CD14-positive monocyte (primary cell): ENCODE measurements at regions not wholly inside any gene's neighbourhood (a gene's known extent, or its start where the extent isn't known, plus 50 kb on each side); places are given as distances from the start of the nearest gene placed in this dataset.

Experiments used
- DNase-seq, 3 donors: peaks; one replicate each; pipeline ENCODE4 v3.0.0-alpha.2; 2011 to 2022
- H2AFZ ChIP-seq: 2 replicates; pipeline ENCODE4 v1.6.0; 2012; ENCODE audit warnings: mild to moderate bottlenecking, low read depth, low read length, inconsistent platforms; ENCODE audit not compliant: insufficient read depth, poor library complexity, severe bottlenecking
- H3K27ac ChIP-seq, 2 donors: 1 replicate in 1 of 2; 2 replicates in 1 of 2; pipeline ENCODE4 v1.5.1; 2012 to 2013; ENCODE audit warnings: low read length in 2 of 2, control low read depth in 1 of 2, inconsistent platforms in 1 of 2, low read depth in 1 of 2, mild to moderate bottlenecking in 1 of 2
- H3K27me3 ChIP-seq, 2 donors: one replicate each; pipeline versions ENCODE4 v1.6.0 to v1.6.1; 2011 to 2013; ENCODE audit warnings: low read length in 2 of 2; ENCODE audit not compliant: control insufficient read depth in 2 of 2, insufficient read depth in 2 of 2
- H3K36me3 ChIP-seq, 2 donors: replicated peaks in 1 of 2; 1 replicate in 1 of 2; 2 replicates in 1 of 2; pipeline versions ENCODE4 v1.5.1 to v1.6.1; 2012 to 2013; ENCODE audit warnings: low read length in 2 of 2, control low read depth in 1 of 2, inconsistent platforms in 1 of 2, mild to moderate bottlenecking in 1 of 2; ENCODE audit not compliant: insufficient read depth in 2 of 2, control insufficient read depth in 1 of 2
- H3K4me1 ChIP-seq, 2 donors: 1 replicate in 1 of 2; 2 replicates in 1 of 2; pipeline versions ENCODE4 v1.5.1 to v1.6.1; 2012 to 2013; ENCODE audit warnings: low read length in 2 of 2, control low read depth in 1 of 2, inconsistent platforms in 1 of 2, mild to moderate bottlenecking in 1 of 2, moderate library complexity in 1 of 2; ENCODE audit not compliant: insufficient read depth in 2 of 2, control insufficient read depth in 1 of 2
- H3K4me2 ChIP-seq: replicated peaks from 2 replicates; pipeline ENCODE3; 2012; ENCODE audit warnings: low read length, moderate library complexity, mild to moderate bottlenecking; ENCODE audit not compliant: poor library complexity, severe bottlenecking; ENCODE audit errors: extremely low read depth
- H3K4me3 ChIP-seq, 3 experiments: fragments of 200-600 bp in 1 of 3; sonication (generic) in 1 of 3; replicated peaks in 1 of 3; 1 replicate in 2 of 3; 2 replicates in 1 of 3; pipeline ENCODE4 v1.5.1; 2011 to 2013; ENCODE audit warnings: low read length in 3 of 3, mild to moderate bottlenecking in 3 of 3, control low read depth in 2 of 3, low read depth in 2 of 3, inconsistent platforms in 1 of 3, moderate library complexity in 1 of 3
- H3K79me2 ChIP-seq: 2 replicates; pipeline ENCODE4 v1.6.0; 2012; ENCODE audit warnings: mild to moderate bottlenecking, control low read depth, inconsistent platforms, low read length, moderate library complexity; ENCODE audit not compliant: insufficient read depth
- H3K9ac ChIP-seq: 2 replicates; pipeline ENCODE4 v1.6.0; 2017; ENCODE audit warnings: low read length, mild to moderate bottlenecking; ENCODE audit not compliant: insufficient read depth, poor library complexity, severe bottlenecking
- H3K9me3 ChIP-seq, 2 donors: replicated peaks in 1 of 2; 1 replicate in 1 of 2; 2 replicates in 1 of 2; pipeline versions ENCODE4 v1.5.1 to v1.6.1; 2012 to 2013; ENCODE audit warnings: low read length in 2 of 2, control low read depth in 1 of 2; ENCODE audit not compliant: control insufficient read depth in 1 of 2, insufficient read depth in 1 of 2
- H4K20me1 ChIP-seq: 2 replicates; pipeline ENCODE4 v1.6.0; 2012; ENCODE audit warnings: mild to moderate bottlenecking, low read length, control low read depth, moderate library complexity; ENCODE audit not compliant: insufficient read depth
- H3K27ac Mint-ChIP-seq, 7 donors: one replicate each; pipeline ENCODE4 v1.8.0; 2020; ENCODE audit warnings: mild to moderate bottlenecking in 7 of 7, mixed read lengths in 7 of 7, moderate library complexity in 6 of 7, inconsistent platforms in 2 of 7
- H3K27me3 Mint-ChIP-seq, 3 donors: one replicate each; pipeline ENCODE4 v1.8.0; 2021 to 2022; ENCODE audit warnings: low read depth in 3 of 3, mild to moderate bottlenecking in 3 of 3, mixed read lengths in 3 of 3, moderate library complexity in 3 of 3, inconsistent platforms in 1 of 3
- H3K36me3 Mint-ChIP-seq, 2 donors: one replicate each; pipeline ENCODE4 v1.8.0; 2020; ENCODE audit warnings: mixed read lengths in 2 of 2, inconsistent platforms in 1 of 2, mild to moderate bottlenecking in 1 of 2
- H3K4me1 Mint-ChIP-seq: one replicate; pipeline ENCODE4 v1.8.0; 2020; ENCODE audit warnings: mild to moderate bottlenecking, mixed read lengths
- H3K4me3 Mint-ChIP-seq, 2 donors: one replicate each; pipeline ENCODE4 v1.8.0; 2020; ENCODE audit warnings: mild to moderate bottlenecking in 2 of 2, mixed read lengths in 2 of 2, moderate library complexity in 1 of 2
- H3K9me3 Mint-ChIP-seq, 7 donors: one replicate each; pipeline ENCODE4 v1.8.0; 2020 to 2022; ENCODE audit warnings: mixed read lengths in 7 of 7, mild to moderate bottlenecking in 6 of 7, moderate library complexity in 6 of 7, inconsistent platforms in 2 of 7
- WGBS: methylation state at CpG from one replicate; pipeline ENCODE4 v1.1.5; 2013; ENCODE audit warnings: missing lambda C conversion rate; ENCODE audit not compliant: insufficient coverage; 5-methylcytosine and 5-hydroxymethylcytosine counted together
- intact Hi-C, 2 donors: fragments of 100-400 bp; cut with micrococcal nuclease; formaldehyde crosslinking; loops; one replicate each; pipeline versions ENCODE4 v1.15.0 to v1.15.1; 2023
- TF ChIP-seq, protein P1 (sequence below): fragments of 200-600 bp; IDR thresholded peaks from one replicate; pipeline ENCODE4 v1.8.0; 2022; ENCODE audit warnings: antibody characterized with exemption, mild to moderate bottlenecking

DNA sequence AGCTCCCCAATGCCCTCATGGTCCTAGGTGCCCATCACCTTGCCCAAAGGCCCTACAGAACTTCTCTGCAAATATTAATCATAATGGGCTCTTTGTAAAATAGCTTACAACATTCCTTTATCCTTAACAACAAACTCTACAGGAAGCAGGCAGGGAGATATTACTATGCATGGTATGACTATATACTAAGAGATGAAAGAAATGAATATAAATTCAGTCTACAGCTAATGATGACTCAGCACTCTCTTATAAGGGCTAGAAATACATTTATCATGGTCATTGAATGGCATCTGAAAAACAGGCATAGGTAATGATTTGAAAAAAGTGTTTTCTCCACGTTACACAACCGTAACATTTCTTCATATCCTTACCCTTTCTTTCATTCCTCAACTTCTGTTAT is 254.8 kb upstream of the DSEL start:
- Mint-ChIP-seq H3K36me3 (no peaks in the 10 kb centered on the region), H3K9me3 (peaks cover 0 to 4% (median 0%) of the 10 kb centered on the region in 7 donors), H3K27ac (no peak overlapping the region), H3K4me3 (no peak overlapping the region), H3K4me1 (no peaks in the 10 kb centered on the region), H3K27me3 (peaks cover 0 to 3% (median 0%) of the 10 kb centered on the region in 3 donors)
- H3K27ac ChIP-seq, result no peak overlapping the region
- WGBS, result no CpG with 5 or more reads among the region's 2 CpGs
- H4K20me1 ChIP-seq, result no peaks in the 10 kb centered on the region
- no peaks in the 10 kb centered on the region for H3K27me3 ChIP-seq
- no peaks in the 10 kb centered on the region for H3K36me3 ChIP-seq
- no peaks in the 10 kb centered on the region for H3K9me3 ChIP-seq
- H3K4me2 ChIP-seq, result no peak overlapping the region
- H3K4me3 ChIP-seq, result no peak overlapping the region
- TF ChIP-seq, protein P1, sequence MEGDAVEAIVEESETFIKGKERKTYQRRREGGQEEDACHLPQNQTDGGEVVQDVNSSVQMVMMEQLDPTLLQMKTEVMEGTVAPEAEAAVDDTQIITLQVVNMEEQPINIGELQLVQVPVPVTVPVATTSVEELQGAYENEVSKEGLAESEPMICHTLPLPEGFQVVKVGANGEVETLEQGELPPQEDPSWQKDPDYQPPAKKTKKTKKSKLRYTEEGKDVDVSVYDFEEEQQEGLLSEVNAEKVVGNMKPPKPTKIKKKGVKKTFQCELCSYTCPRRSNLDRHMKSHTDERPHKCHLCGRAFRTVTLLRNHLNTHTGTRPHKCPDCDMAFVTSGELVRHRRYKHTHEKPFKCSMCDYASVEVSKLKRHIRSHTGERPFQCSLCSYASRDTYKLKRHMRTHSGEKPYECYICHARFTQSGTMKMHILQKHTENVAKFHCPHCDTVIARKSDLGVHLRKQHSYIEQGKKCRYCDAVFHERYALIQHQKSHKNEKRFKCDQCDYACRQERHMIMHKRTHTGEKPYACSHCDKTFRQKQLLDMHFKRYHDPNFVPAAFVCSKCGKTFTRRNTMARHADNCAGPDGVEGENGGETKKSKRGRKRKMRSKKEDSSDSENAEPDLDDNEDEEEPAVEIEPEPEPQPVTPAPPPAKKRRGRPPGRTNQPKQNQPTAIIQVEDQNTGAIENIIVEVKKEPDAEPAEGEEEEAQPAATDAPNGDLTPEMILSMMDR, result no peak
- no peaks in the 10 kb centered on the region for H3K79me2 ChIP-seq
- intact Hi-C loops, result no loop called here
- H2AFZ ChIP-seq, result no peak overlapping the region
- H3K4me1 ChIP-seq, result no peaks in the 10 kb centered on the region
- H3K9ac ChIP-seq, result no peak overlapping the region
- DNase-seq, result no peak

GRCh38 chr18:67770520-67770919 is 254.0 kb upstream of the DSEL start:
- no peaks in the 10 kb centered on the region for H3K27me3 ChIP-seq
- no peaks in the 10 kb centered on the region for H3K9me3 ChIP-seq
- no peaks in the 10 kb centered on the region for H4K20me1 ChIP-seq
- Mint-ChIP-seq H3K36me3 (no peaks in the 10 kb centered on the region), H3K9me3 (peaks cover 0 to 8% (median 0%) of the 10 kb centered on the region in 7 donors), H3K27ac (no peak overlapping the region), H3K4me3 (no peak overlapping the region), H3K4me1 (no peaks in the 10 kb centered on the region), H3K27me3 (peaks cover 0 to 3% (median 0%) of the 10 kb centered on the region in 3 donors)
- intact Hi-C loops, result no loop called here
- no peak overlapping the region for H3K9ac ChIP-seq
- H3K4me3 ChIP-seq, result no peak overlapping the region
- TF ChIP-seq, protein P1, result no peak
- H3K4me2 ChIP-seq, result no peak overlapping the region
- DNase-seq, result no peak
- H2AFZ ChIP-seq, result no peak overlapping the region
- no peaks in the 10 kb centered on the region for H3K4me1 ChIP-seq
- no peaks in the 10 kb centered on the region for H3K79me2 ChIP-seq
- WGBS, result 83% methylated on average over 1 of the region's 5 CpGs
- H3K36me3 ChIP-seq, result no peaks in the 10 kb centered on the region
- no peak overlapping the region for H3K27ac ChIP-seq
